A673 (cell line): ENCODE measurements at regions not wholly inside any gene's neighbourhood (a gene's known extent, or its start where the extent isn't known, plus 50 kb on each side); places are given as distances from the start of the nearest gene placed in this dataset.

Experiments used
- BruUV-seq: library from RNA; stranded (reverse); fragments of 400-500 nt; replicated peaks from 2 replicates; lab custom pipeline; 2021; lab: Mats Ljungman, UMichigan
- CTCF ChIA-PET: fragments of 300-600 bp; sonication (Branson Sonifier 250); formaldehyde crosslinking; loops from one replicate; lab custom pipeline; 2022; ENCODE audit warnings: antibody characterized with exemption; lab: Charles Lee
- POLR2A ChIA-PET: fragments of 300-600 bp; sonication (Branson Sonifier 250); formaldehyde crosslinking; loops from one replicate; lab custom pipeline; 2022; ENCODE audit warnings: antibody characterized with exemption; ENCODE audit not compliant: low non-redundant PET; lab: Charles Lee
- DNase-seq: peaks from one replicate; pipeline ENCODE4 v3.0.0-alpha.2; 2015; ENCODE audit warnings: low spot score
- H3K27ac ChIP-seq: fragments of 200-600 bp; sonication (generic); 2 replicates; pipeline ENCODE4 v1.5.1; 2016; ENCODE audit warnings: mixed run types, low read depth, mild to moderate bottlenecking, mixed read lengths, antibody characterized with exemption, low read length; ENCODE audit not compliant: poor library complexity, severe bottlenecking
- H3K27me3 ChIP-seq: fragments of 200-600 bp; sonication (generic); replicated peaks from 2 replicates; pipeline ENCODE4 v1.6.1; 2017; ENCODE audit warnings: mixed run types, low read depth, mild to moderate bottlenecking, mixed read lengths, antibody characterized with exemption, low read length; ENCODE audit not compliant: insufficient read depth, poor library complexity
- H3K36me3 ChIP-seq: fragments of 200-600 bp; sonication (generic); 2 replicates; pipeline ENCODE4 v1.6.1; 2016; ENCODE audit warnings: mixed run types, mild to moderate bottlenecking, mixed read lengths, antibody characterized with exemption, low read length; ENCODE audit not compliant: insufficient read depth, poor library complexity, severe bottlenecking
- H3K4me1 ChIP-seq: fragments of 200-600 bp; sonication (generic); 2 replicates; pipeline ENCODE4 v1.6.1; 2017; ENCODE audit warnings: mixed run types, mild to moderate bottlenecking, mixed read lengths, antibody characterized with exemption, low read length; ENCODE audit not compliant: insufficient read depth, poor library complexity, severe bottlenecking
- H3K4me3 ChIP-seq: fragments of 200-600 bp; sonication (generic); 2 replicates; pipeline ENCODE4 v1.5.1; 2016; ENCODE audit warnings: low read depth, mixed run types, mild to moderate bottlenecking, mixed read lengths, low read length; ENCODE audit not compliant: poor library complexity, severe bottlenecking
- H3K9me3 ChIP-seq: fragments of 200-600 bp; sonication (generic); 2 replicates; pipeline ENCODE4 v1.6.1; 2016; ENCODE audit warnings: mixed run types, low read depth, mild to moderate bottlenecking, mixed read lengths, antibody characterized with exemption, low read length; ENCODE audit not compliant: poor library complexity, severe bottlenecking
- CTCF ChIP-seq: fragments of 300-800, 200-600 bp; sonication (generic); conservative IDR thresholded peaks from 2 replicates; pipeline ENCODE4 v1.5.1; 2017; ENCODE audit warnings: low read depth, mild to moderate bottlenecking, antibody characterized with exemption, low read length, moderate library complexity, mixed read lengths
- EZH2 ChIP-seq: fragments of 200-600 bp; sonication (generic); IDR thresholded peaks from 2 replicates; pipeline ENCODE4 v1.6.1; 2017; ENCODE audit warnings: borderline replicate concordance, low read depth, mild to moderate bottlenecking, mixed read lengths, antibody characterized with exemption, low read length; ENCODE audit not compliant: poor library complexity, severe bottlenecking
- intact Hi-C: fragments of 100-400 bp; cut with micrococcal nuclease; formaldehyde crosslinking; loops from one replicate; pipeline ENCODE4 v1.10.0; 2022; ENCODE audit not compliant: unreplicated experiment

- Histone ChIP-seq H3K4me1 (no peaks in the 10 kb centered on the region), H3K9me3 (no peaks in the 10 kb centered on the region), H3K27me3 (no peaks in the 10 kb centered on the region), H3K27ac (no peak overlapping the region), H3K4me3 (no peak overlapping the region), H3K36me3 (no peaks in the 10 kb centered on the region)
- ChIA-PET CTCF (no interaction called here), POLR2A (no interaction called here)
- TF ChIP-seq EZH2, result no peak
- no peak for TF ChIP-seq CTCF
- intact Hi-C loops, result no loop called here
- DNase-seq, result no peak
- no TSS peak for BruUV-seq
These were observed 120.1 kb upstream of the IL12B start for GRCh38 chr5:159450417-159450816.

GRCh38 chr5:159451197-159452052, 121.1 kb upstream of the IL12B start:
- Histone ChIP-seq H3K27me3 (no peaks in the 10 kb centered on the region), H3K4me3 (no peak overlapping the region), H3K27ac (no peak overlapping the region), H3K9me3 (no peaks in the 10 kb centered on the region), H3K4me1 (no peaks in the 10 kb centered on the region), H3K36me3 (no peaks in the 10 kb centered on the region)
- intact Hi-C loops, result no loop called here
- no TSS peak for BruUV-seq
- DNase-seq, result no peak
- TF ChIP-seq EZH2, result no peak
- no peak for TF ChIP-seq CTCF
- ChIA-PET POLR2A (no interaction called here), CTCF (no interaction called here)

DNA sequence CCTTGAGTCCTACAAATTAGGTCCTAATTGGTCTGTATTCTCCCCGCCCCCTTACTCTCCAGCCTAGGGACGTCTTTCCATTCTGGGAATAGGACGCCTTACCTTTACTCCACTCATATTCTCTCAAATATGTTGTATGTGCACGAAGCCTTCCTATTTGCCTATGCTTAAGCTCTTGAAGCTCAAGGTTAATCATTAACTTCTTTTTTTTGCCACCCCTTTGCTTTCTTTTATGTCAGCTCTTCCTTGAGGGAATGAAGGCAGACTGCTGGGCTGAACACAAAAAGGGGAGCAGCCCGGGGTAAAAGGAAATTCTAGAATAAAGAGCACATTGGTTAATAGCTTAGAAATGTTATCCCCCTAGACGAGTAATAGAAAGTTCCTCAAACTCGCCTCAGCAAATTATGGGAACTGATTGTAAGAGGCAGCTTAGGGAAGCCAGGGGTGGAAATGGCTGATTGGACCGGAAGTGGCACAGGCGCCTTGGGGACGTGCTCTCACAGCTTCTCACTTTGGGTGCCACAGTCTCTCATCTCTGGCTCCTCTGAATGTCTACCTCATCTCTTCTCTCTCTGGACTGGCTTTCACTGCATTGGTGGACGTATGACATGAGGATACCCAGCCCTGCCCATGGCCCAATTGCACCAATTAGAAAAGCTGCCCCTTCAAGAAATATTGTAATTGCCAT, 122.3 kb upstream of the IL12B start:
- H3K36me3 ChIP-seq, result no peaks in the 10 kb centered on the region
- BruUV-seq, result no TSS peak
- ChIA-PET POLR2A (no interaction called here), CTCF (no interaction called here)
- H3K27me3 ChIP-seq, result no peaks in the 10 kb centered on the region
- no peak overlapping the region for H3K4me3 ChIP-seq
- no peaks in the 10 kb centered on the region for H3K9me3 ChIP-seq
- no peak overlapping the region for H3K27ac ChIP-seq
- no peak for DNase-seq
- no peak for TF ChIP-seq EZH2
- TF ChIP-seq CTCF, result no peak
- intact Hi-C loops, result no loop called here
- no peaks in the 10 kb centered on the region for H3K4me1 ChIP-seq
